Kidney tubule cell (primary cell): ENCODE measurements at regions not wholly inside any gene's neighbourhood (a gene's known extent, or its start where the extent isn't known, plus 50 kb on each side); places are given as distances from the start of the nearest gene placed in this dataset.

Source experiments
- DNase-seq: peaks from one replicate; pipeline ENCODE4 v3.0.0-alpha.2; 2018; ENCODE audit warnings: low spot score

DNA sequence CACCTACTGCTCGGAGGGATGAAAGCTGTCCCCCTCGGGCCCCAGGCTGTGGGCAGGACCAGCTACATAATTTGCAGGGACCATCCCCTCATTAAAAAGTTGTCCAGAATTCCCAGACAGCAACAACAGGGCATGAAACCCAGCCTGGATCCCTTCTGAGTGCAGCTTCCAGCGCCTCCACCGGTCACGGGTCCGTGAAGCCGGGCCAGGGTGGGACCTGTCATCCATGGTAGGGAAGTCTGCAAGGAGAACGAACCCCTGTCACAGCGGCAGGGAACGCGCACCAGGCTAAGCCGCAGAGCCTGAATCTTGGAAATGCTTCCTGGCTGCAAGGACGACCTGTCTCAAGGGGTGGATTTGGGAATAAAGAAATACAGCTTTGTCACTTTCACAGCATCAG is 214.2 kb downstream of the RBFOX3 start:
- DNase-seq, result no peak

DNA sequence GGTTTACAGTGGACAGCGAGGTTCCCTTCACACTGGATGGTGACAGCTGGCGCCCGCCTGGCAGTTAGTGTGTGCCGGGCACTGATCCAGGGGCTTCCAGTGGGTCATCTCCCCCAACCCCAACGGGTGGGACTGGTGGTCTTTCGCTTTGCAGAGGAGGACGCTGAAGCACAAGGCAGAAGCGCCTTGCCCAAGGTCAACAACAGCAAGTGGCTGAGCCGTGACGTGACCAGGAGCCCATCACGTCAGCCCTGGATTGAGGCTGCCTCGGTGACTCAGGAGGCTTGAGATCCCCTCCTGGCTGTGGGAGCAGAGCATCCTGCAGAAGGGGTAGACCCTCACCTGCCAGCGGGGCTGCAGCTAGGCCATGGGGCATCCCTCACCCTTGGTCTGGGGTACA is 215.3 kb downstream of the RBFOX3 start:
- DNase-seq, result no peak

DNA sequence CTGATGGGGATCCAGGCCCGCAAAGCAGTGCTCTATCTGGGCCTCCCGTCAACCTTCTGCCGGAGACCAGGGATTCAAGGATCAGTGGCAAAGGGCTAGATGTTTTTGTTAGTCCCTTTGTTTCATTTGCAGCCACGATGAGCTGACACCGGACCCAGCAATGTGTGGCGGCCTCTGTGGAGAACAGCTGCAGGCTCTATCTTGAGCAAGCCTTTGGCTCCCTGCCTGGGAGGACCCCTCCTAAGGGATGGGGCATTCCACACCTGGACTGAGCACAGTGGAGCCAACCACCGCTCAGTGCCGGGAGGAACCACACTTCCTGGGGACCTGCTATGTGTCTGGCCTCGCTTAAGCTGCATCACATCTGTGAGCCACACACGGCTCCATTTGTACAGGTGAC is 215.8 kb downstream of the RBFOX3 start:
- DNase-seq, result no peak

DNA sequence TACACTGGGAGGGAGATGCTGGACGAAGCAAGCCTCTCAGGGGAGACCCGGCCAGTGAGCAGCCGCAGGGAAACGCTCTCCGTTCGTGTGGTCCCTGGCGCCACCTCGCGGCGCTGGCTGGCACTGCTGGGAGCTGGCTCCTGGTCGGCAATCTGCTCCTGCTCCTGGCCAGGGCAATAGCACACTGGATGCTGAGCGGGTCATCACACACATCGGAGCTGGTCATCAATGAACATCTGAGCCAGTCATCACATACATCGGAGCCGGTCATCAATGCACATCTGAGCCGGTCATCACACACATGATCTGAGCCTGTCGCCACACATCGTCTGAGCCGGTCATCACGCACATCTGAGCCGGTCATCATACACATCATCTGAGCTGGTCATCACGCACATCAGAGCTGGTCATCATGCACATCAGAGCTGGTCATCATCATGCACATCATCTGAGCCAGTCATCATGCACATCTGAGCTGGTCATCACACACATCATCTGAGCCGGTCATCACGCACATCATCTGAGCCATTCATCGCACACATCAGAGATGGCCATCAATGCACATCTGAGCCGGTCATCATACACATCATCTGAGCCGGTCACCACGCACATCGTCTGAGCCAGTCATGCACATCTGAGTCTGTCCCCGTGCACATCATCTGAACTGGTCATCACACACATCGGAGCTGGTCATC is 217.3 kb downstream of the RBFOX3 start:
- peak; percentile 65 for DNase-seq

DNA sequence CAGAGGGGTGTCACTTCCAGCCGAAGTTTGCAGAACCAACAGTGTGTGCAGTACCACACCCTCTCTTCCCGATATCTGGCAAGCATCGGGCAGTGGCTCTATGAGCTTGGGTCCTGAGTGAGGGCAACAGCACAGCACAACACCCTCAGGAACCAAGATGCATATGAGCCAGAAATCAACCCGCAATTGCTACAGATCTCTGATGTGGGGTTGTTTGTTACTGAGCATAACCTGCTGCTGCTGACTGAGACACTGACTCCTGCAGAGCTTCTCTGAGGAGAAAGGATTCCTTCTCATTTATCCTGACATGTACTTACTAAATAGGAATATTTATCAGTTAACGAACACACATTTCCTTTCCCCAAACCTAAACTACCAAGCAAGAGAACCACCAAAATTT is 218.3 kb downstream of the RBFOX3 start:
- DNase-seq, result no peak

DNA sequence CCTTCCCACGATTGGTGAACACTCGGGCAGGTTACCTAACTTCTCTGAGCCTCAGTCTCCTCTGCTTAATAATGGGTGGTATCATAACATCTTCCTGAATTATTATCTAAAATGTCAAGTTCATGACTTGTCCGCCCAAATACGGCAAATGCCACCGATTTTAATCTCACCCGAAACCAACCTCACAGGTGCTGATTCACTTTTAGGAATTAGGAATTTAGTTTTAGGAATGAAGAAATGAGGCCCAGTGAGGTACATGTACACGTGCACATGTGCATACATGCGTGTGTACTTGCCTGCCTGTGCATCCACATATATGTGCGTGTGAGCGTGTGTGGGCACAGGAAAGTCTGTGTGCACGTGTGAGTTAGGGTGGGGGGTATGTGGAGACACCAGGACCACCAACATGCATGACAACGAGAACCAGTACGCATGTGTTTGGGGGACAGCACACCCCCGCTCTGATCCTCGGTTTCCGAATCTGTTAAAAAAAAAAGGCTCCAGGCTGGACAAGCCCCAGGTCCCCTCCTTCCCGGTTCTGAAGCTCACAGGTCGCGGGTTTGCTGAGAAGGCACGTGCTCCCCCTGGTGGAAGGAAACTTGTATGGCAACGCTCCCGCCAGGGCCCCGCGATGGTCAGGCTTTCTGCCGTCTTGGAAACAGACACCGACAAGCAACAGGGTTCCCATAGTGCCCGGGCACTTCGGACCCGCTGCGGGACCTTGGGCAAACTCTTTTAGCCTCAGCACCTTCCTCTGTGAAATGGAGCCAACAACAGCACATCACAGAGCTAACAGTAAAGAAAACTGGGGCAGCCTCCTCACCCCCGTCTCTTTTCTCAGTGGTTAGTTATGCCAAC is 219.2 kb downstream of the RBFOX3 start:
- peak; percentile 63 for DNase-seq

DNA sequence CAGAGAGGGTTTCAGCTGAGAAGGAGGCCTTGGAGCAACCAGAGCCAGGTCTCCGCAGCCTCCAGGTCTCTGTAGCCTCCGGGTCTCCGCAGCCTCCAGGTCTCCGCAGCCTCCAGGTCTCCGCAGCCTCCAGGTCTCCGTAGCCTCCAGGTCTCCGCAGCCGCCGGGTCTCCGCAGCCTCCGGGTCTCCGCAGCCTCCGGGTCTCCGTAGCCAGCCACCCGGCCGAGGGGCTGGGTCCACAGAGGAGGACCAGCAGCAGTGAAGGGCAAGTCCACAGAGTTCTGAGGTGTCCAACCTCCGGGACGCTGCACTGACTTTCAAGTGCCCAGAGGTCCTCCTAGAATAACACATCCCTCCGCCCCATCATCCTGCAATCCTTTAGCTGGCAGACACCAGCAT is 221.0 kb downstream of the RBFOX3 start:
- DNase-seq, result no peak

DNA sequence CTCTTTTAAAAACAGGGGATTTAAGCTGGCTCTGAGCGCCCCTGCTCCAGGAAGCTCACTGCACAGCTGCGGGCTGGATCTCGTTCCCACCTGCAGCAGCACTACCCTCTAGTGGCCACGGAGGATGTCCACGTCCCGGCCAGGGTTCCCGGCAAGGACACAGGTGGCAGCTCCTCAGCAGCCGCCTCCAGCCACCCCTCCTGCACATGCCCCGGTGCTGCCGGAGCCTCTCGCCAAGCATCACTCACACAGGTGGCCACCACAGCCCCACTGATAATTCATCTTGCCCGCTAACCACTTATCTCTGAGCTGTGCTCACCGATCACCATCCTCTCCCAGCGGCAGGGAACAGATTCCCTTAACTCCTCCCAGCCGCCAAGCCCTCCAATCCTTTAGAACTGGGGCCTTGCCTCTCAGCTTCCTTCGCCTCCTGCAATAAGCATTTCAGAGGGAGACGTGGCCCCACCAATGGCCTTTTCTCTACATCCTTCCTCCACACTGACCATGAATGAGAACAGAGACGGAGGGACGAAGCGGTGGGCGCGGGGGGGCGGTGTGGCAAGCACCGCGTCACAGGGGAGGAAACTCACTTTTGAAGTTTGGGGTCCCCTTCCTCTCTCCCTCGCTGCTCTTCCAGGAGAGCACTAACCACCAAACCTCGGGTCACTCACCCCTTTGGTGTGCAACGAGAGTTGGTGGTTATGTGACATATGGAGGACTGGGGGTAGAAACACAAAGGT is 222.1 kb downstream of the RBFOX3 start:
- peak; percentile 61 for DNase-seq

DNA sequence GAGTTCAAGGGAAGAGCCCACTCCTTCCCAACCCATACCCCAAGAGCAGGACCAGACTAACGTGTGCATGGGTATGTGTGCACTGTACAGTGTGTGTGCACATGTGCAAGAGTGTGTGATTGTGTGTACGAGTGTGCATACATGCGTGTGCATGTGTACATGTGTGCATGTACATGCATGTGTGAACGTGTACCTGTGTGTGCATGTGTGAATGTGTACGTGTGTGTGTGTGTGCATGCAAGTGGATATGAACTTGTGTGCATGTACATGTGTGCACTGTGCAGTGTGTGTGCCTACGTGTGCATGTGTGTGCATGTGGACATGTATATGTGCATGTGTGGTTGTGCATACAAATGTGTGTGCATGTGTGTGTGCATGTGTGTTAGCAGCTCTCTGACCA is 223.1 kb downstream of the RBFOX3 start:
- DNase-seq, result no peak

DNA sequence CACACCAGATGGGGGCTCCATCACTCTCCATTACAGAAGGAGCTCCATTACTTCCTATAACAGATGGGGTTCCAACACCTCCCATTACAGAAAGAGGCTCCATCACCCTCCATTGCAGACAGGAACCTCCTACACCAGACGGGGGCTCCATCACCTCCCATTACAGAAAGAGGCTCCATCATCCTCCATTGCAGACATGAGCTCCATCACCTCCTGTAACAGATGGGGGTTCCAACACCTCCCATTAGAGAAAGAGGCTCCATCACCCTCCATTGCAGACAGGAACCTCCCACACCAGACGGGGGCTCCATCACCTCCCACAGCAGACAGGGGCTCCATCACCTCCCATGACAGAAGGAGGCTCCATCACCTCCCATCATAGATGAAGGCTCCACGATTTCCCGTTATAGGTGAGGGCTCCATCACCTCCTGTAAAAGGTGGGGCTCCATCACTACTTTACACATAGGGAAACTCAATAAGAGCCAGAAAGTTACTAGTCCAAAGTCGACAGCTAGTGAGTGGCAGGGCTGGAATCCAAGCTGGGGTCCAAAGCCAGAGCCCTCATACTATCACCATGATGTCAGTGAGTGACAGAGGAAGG is 224.8 kb downstream of the RBFOX3 start:
- no peak for DNase-seq

DNA sequence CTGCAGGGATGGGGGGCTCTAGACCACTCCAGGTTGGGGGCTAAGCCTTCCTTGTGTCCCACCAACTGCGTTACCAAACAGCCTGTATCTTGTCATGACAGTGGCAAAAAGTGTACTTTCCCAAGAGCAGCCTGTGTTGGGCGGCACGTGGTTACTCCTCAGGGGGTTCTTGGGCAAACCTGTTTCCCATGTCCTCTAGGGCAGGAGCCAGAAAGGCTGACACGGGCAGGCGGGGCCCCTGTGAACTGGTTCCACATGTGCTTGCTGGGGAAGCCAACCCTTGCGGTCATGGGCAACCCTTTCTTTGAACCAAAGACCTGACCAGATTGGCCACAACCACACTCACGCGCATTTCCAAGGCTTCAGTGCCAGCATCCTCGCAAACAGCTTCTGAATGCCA is 228.5 kb downstream of the RBFOX3 start:
- DNase-seq, result no peak

DNA sequence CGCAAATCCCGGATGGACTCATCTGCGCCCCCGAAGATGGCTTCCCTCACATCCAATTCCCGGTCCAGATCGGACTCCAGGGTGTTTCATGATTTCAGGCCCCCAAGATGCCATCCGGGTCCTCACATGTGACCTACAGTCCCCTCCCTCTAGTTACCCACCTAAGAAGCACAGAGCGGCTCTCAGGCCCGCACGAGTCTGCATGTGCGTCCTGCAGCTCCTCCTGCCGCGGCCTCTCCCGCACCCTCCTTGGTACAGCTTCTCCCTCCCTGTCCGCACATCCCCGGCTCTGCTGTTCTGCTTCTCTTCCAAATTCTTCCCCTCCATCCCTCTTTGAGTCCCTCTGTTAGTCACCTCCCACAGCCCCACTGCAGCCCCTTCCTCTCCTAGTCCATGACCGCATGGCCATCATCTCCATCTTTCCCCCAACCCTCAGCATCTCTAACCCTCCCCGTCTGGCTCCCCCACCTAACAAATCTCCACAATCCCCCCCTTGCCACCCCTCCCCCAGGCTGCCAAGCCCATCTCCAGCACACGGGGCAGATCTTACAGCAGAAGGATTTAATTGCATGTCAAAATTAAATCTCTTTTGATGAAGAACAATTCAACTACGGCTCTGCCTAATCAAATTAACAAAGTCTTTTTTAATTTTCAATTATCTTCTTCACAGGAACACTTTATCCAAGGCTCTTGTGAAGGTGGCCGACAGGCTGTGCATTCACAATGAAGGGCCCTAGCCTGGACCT is 231.0 kb downstream of the RBFOX3 start:
- no peak for DNase-seq

DNA sequence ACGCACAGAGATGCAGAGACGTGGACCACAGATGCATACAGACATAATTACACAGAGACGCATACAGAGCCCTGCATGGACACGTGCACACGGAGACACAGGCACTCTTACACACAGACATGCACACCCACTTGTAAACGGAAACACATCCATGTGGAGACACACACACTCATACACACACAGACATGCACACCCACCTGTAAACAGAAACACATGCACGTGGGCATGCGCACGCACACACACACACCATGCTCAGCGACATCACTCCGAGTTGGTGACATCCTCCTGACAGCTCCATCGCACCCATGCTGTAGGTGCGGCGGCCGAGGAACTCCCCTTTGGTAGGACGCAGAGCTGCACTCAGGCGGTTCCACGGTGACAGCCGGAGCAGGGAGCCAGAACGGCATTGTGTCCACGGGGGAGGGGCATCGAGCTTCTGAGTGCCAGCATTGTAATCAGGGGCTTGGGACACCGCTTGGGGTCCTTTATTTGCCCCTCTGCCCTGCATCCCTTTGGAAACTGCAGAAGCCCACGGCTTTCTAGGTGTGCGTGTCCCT is 233.5 kb downstream of the RBFOX3 start:
- DNase-seq, result no peak

DNA sequence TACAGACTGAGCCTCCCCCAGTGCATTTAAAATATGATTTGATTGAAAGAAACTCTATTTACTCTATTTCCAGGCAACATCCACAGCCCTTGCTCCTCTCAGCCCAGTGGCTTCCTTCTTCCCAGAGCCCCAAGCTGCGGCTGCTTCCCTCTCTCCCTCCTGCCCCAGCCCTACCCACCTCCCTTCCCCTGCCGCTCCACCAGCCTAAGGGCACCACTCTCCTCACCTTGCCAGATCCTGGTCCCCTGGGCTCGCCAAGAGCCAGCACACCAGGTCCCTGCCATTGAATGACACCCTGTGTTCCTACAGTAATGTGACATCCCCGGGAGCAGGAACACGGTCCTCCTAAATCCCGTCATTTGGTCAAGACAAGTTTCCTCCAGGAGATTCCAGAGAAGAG is 236.0 kb downstream of the RBFOX3 start:
- DNase-seq, result no peak

DNA sequence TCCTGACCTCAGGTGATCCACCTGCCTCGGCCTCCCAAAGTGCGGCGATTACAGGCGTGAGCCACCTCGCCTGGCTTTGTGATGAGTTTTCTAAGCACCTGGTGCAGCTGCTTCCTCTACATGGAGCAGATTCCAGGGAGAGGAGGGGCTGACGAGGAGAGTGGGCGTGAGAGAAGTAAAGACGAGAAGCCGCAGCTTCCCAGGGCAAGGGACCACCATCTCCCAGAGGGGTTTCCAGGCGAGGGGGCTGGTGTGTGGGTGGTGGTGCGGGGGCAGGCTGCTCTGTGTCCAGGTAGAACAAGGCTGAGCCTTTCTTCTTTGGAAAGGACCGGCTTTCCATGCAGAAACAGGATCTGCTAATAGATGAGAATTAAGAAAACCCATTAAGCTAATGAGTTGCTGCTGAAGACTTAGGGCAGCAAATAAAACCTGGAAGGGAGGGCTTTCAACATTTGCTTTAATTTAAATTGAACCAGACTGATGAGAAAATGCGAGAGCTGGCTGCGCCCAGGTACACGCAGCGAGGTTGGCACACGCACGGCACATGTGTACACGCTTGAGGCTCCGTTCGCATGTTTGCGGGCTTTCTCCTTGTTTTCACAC is 236.7 kb downstream of the RBFOX3 start:
- no peak for DNase-seq

DNA sequence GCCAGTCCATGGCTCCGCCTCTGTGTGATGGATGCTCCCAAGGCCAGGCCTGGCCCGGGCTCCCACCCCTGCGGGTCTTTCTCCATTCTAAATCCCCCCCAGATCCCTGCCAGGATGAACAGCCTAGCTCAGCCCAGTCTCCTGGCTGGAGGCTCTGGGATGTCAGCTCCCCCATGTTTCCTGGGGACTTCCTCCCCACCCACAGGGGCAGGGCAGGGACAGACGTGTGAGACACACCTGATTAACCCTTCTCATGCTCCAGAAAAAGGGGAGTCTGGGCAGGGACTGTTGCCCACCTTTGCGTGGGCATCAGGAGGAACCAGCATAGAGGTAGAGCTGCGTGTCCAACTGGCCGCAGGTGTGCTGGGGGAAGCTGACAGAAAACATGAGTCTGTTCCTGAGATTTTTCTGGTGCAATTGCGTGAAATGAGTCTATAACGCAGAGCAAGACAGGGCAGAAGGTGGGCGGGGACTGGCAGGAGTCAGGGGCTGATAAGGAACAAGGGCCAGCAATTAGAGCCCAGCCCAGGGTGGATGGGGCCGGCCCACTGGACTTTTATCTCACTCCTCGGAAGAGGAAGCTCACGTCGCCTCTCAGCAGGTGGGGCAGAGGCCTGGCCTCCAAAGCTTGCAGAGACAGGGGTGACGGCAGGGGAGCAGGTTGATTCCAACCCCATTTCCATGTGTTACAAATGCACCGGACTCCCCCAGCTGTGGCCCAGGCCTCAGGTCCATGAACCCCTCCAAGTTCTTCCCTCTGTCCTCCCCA is 238.2 kb downstream of the RBFOX3 start:
- no peak for DNase-seq

DNA sequence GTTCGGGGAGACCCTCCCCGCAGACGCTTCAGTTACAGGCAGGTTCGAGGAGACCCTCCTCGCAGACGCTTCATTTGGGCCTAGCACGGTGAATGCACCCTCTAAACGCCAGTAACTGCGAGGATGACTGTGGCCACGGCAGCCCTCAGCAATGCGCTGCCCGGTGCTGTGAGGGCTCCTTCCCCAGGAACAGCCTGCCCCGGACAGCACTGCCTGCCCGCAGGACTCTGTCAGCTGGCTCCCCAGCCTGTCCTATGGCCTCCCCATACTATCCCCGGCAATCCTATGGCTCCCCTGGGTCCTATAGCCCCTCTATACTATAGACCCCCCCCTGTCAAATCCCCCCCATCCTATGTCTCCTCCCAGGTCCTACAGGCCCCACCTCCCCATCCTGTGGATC is 238.9 kb downstream of the RBFOX3 start:
- DNase-seq, result no peak

DNA sequence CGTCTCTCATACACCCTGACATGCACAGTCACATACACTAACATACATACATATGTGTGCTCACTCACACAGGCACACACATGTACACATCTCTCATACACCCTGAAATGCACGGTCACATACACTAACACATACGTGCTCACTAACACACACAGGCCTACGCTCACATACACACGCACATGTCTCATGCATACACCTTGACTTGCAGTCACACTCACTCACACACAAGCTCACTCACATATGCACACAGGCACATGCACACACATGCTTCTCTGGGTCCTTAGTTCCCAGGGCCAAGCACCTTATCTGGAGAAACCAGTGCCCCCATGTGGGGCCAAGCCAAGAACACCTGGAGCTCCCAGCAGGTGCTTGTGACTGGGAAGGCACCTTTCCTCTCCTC is 240.3 kb downstream of the RBFOX3 start:
- no peak for DNase-seq

DNA sequence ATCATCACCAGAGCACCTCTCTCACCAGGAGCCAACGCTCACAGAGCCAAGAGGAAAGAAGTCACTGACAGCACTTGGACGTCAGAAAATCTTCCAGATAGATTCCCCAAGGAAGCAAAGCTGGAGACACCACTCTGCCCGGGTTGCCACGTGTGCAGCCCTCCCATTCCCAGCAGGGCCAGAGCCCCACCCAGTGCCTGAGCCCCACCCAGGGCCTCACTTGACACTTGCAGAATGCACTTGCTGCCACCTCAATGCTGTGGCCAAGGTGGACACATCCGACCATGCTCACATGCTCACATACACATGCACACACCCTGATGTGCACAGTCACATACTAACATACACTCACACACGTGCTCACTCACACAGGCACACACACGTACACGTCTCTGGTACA is 240.7 kb downstream of the RBFOX3 start:
- DNase-seq, result no peak

DNA sequence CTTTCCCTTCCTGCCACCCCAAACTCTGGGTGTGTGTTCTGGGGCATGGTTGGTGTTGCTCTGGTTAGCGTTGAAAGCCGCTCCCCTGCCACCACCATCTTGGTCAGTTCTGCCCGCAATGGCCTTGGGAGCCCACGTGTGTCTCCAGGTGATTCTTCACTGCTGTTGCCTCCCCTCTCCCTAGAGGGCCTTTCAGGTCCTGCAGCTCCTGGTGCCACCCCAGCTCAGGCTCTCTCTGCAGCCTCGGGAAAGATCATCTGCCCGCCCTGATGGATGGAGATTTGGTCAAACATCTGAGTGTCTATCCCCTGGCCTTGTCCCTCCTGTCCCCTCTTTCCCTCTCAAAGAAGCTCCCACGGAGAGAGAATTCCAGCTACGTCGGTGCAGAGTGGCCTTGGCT is 241.3 kb downstream of the RBFOX3 start:
- no peak for DNase-seq
